Fibroblast of upper back skin (primary cell): ENCODE measurements at regions not wholly inside any gene's neighbourhood (a gene's known extent, or its start where the extent isn't known, plus 50 kb on each side); places are given as distances from the start of the nearest gene placed in this dataset.
"Not testable (repeated sequence)": the region's sequence is repeated elsewhere in the genome, so short reads cannot be mapped to it uniquely, and the experiment has no call there.

Source experiments
- DNase-seq: peaks from one replicate; pipeline ENCODE4 v3.0.0-alpha.2; 2013

DNA sequence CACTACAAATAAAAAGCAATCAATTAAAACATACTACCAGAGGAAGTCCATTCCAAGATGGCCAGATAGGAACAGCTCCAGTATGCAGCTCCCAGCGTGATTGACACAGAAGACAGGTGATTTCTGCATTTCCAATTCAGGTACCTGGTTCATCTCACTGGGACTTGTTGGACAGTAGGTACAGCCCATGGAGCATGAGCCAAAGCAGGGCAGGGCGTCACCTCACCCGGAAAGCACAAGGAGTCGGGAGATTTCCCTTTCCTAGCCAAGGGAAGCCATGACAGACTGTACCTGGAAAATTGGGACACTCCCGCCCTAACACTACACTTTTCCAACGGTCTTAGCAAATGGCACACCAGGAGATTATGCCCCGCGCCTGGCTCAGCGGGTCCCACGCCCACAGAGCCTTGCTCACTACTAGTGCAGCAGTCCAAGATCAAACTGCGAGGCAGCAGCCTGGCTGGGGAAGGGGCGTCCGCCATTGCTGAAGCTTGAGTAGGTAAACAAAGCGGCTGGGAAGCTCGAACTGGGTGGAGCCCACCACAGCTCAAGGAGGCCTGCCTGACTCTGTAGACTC is 106.0 kb downstream of the BUD13 start:
- not testable (repeated sequence) for DNase-seq

GRCh38 chr11:116665523-116665922 is 107.3 kb downstream of the BUD13 start:
- DNase-seq: no peak

DNA sequence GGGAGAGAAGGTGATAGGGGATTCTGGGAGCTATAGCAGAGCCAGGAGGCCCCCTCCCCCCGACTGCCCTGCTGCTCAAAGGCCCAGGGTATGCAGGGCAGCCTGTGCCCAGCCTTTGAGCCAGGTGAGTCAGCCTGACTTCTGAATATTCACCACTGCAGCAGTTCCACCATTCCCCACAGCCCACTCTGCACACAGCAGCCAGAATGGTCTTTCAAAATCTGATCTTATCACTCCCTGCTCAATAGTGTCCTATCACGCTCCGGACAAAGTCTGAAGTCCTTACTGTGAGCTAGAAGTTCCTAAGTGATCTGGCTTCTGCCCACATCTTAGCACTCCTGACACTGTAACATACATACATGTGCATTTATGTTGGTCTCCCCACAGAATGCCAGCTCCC is 111.7 kb downstream of the BUD13 start:
- DNase-seq: no peak

- no peak for DNase-seq
Measured at GRCh38 chr11:116660011-116660410, 112.8 kb downstream of the BUD13 start.

GRCh38 chr11:116658876-116659535 is 113.8 kb downstream of the BUD13 start:
- DNase-seq: no peak

- no peak for DNase-seq
Measured at GRCh38 chr11:116657842-116658825, 114.7 kb downstream of the BUD13 start.

- DNase-seq: no peak
Measured at GRCh38 chr11:116656011-116656410, 116.8 kb downstream of the BUD13 start.

DNA sequence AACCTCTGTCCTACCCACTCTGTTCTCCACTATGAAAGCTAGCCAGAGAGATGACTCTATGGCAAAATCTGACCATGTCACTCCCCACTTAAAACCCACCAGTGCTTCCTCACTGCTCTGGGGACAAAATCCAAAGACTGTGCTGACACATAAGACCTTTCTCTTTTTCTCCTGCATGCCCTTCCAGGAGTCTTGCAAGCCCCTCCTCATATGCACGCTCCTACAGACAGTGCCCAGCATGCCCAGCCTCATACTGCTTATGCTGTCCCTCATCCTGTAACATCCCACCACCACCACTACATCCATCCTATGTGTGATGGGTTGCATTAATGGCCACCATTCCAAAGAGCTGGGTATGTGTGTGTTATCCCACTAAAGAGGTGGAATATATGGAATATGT is 118.3 kb downstream of the BUD13 start:
- DNase-seq: no peak

GRCh38 chr11:116653206-116653605 is 119.6 kb downstream of the BUD13 start:
- DNase-seq: no peak

DNA sequence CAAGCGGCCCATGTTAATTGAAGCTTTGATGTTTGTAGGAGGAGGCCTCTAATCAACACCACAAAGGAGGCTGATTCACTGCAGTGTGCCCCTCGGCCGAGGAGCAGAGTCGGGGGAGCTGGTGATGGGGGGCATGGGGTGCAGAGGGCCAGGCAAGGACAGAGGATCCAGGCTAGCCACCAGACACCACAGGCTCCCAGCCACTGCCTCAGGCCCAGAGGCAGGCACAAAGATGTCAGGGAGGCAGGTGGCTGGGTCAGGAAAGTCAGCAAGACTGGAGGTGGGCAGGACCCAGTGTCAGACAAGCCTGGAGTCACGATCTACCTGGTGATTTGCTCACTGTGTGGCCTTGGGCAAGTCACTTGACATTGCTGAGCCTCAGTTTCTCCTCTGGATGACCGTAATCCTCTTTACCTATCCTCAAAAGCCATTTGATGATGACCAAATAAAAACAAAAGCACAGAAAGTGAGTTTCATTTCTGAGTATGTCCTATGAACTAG is 121.0 kb downstream of the BUD13 start:
- no peak for DNase-seq

DNA sequence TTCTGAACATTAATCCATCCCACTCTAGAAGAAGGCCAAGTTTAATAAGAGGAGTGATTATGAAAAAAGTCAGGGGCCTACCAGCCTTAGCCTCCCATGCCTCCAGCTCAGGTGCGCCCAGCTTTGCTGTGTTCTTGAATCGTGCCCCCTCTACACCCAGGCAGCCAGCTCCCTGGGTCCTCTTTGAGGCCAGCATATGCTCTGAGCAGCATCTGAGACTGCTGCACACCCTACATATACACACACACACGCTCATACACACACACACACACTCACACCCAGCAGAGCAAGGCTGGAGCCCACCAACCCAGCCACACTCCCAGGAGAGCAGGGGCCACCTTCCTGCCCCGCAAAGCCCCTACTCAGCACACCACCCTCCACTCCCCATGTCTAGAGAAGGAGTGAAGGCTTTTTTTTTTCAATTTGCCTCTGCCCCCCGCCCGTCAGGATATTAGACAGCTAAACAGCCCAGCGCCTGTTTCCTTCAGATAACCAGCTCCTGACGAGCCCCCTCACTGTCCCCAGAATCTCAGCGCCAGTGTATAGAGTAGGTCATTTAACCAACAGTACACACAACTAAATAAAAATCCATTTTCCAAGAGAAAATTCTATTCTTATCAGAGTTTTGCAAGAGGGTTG is 121.6 kb downstream of the BUD13 start:
- no peak for DNase-seq

DNA sequence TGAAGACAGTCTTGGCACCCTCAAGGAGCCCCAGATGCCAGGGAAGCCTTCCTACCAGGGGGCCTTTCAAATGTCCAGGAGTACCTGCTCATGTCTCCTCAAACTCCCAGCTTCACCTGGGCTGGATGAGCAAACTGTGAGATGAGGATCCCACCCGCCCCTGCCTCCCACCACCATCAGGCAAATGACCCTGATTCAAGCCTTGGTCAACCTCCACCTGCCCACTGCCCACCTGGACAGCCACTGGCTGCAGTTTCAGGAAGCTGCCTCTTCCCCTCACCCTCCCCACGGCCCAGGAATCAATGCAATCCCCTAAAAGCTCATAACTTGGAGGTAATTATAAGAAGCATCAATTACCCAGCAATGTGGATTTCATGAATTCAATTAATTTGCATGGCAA is 122.7 kb downstream of the BUD13 start:
- DNase-seq: no peak

GRCh38 chr11:116649268-116649667 is 123.5 kb downstream of the BUD13 start:
- DNase-seq: no peak

DNA sequence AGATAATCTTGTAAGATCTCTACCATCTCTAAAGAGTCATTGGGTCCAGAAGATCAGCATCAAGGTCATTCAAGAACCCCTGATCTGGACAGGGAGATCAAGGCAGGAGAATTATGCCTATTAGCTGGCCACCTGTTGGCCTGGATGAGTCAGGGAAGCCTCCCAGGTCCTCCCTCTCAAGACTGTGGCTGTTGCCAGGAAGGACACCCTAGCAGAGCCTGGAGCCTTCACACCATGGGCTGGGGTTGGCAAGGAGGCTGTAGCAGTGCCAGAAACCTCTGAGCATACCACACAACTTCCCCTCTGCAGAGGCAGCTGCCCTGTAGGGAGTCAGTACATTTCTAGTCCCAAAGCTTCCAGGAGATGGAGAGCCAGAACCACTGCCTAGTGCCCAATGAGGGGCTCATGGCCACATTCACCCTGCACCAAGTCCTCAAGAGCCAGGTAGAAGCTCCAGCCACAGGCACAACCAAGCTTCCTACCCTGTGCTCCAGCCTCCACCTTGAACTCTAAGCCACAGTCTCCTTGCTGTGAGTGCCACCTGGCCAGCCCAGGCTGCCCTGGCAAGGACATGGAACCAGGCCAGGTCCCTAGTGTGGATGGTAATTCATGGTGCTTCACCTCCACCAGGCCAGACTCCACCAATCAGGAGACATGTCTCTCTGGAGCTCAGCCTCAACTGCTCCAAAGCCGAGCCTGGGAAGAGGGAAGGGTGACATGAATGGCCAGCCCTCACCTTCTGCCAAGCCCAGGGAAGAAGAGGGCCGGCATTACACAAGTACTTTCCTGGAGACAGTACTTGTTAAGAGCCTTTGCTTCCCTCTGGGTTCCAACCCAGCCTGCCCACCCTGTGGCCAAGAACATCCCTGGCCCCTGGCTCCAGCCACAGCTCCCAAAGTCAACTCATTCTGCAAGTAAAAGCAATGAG is 124.3 kb downstream of the BUD13 start:
- DNase-seq: no peak

DNA sequence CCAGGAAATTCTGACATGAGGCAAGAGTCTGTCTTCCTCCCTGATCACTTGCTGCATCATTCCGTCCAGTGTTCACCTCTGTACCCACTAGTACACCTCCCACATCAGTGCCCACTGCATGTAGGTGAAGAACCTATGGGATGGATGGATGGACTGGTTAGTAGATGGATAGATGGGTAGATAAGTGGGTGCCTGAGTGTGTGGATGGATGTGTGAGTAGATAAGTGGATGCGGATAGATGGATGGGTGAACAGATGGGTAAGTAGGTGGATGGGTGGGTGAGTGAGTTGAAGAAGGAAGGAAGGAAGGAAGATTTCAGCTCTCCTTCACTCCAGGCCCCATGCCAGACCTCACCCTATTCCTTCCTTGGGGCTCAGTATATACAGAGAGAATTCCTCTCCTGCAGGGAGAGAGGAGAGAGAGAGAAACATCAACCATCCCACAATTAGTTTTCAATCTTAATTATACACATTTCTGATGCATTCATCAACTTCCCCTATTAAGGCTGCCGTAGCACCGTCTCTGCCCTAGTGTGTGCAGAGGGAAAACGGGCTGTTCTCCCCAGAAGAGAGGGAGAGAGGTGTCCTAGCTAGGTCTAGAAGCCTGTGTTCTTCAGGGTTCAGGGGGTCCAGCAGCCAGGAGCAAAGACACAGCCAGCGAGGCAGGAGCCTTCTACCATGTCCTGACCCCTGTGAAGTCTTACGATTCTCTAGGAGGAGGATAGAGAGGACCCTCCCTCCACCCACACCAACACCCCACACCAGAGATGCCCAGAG is 125.3 kb downstream of the BUD13 start:
- DNase-seq: no peak

DNA sequence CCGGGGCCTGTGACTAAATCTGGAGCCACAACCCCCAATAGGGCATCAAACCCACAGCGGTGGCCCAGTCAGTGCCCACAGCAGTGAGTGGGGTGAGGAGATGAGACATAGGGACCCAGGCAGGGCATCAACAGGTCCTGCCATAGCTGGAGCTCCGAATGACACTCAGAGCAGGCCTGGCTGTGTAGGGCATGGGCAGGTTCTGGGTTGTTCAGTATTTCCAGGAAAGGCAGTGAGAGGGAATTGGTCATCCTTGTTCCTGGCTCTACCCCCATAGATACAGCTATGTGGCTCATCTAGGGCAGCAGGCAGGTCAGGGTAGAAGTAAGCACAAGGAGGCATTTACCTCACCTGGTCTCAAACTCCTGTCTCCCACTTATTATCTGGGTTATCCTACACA is 126.6 kb downstream of the BUD13 start:
- DNase-seq: no peak

- no peak for DNase-seq
Measured at GRCh38 chr11:116644941-116645305, 127.9 kb downstream of the BUD13 start.

GRCh38 chr11:116644201-116644940 is 128.4 kb downstream of the BUD13 start:
- no peak for DNase-seq

GRCh38 chr11:116643521-116643920 is 129.3 kb downstream of the BUD13 start:
- no peak for DNase-seq

GRCh38 chr11:116642902-116643301 is 129.9 kb downstream of the BUD13 start:
- DNase-seq: no peak
